HUES6 (cell line): ENCODE measurements at regions not wholly inside any gene's neighbourhood (a gene's known extent, or its start where the extent isn't known, plus 50 kb on each side); places are given as distances from the start of the nearest gene placed in this dataset.

Experiments
- H3K27ac ChIP-seq: 2 replicates; pipeline ENCODE4 v1.7.0; 2013; ENCODE audit warnings: low read depth, mild to moderate bottlenecking, low read length, inconsistent platforms
- H3K27me3 ChIP-seq: 2 replicates; pipeline ENCODE4 v1.6.1; 2013; ENCODE audit warnings: low read length; ENCODE audit not compliant: control insufficient read depth, insufficient read depth
- H3K36me3 ChIP-seq: 2 replicates; pipeline ENCODE4 v1.6.1; 2013; ENCODE audit warnings: low read length; ENCODE audit not compliant: control insufficient read depth, insufficient read depth
- H3K4me1 ChIP-seq: 2 replicates; pipeline ENCODE4 v1.6.1; 2013; ENCODE audit warnings: low read length; ENCODE audit not compliant: control insufficient read depth, insufficient read depth
- H3K4me3 ChIP-seq: 2 replicates; pipeline ENCODE4 v1.5.1; 2013; ENCODE audit warnings: low read depth, low read length
- H3K9ac ChIP-seq: one replicate; pipeline ENCODE4 v1.6.1; 2013; ENCODE audit warnings: mild to moderate bottlenecking, low read length
- H3K9me3 ChIP-seq: 2 replicates; pipeline ENCODE4 v1.6.1; 2013; ENCODE audit warnings: low read depth, low read length; ENCODE audit not compliant: control insufficient read depth, insufficient read depth

- peaks cover 11% of the 10 kb centered on the region; the same call in 1 of the 2 replicates for H3K4me1 ChIP-seq
- H3K9me3 ChIP-seq: no peaks in the 10 kb centered on the region
- no peak overlapping the region for H3K4me3 ChIP-seq
- no peaks in the 10 kb centered on the region for H3K27me3 ChIP-seq
- H3K27ac ChIP-seq: no peak overlapping the region
- H3K36me3 ChIP-seq: no peaks in the 10 kb centered on the region
- H3K9ac ChIP-seq: no peak overlapping the region
Measured at GRCh38 chr10:71038091-71038633, 149.8 kb upstream of the PCBD1 start.

- no peaks in the 10 kb centered on the region; the same call in 1 of the 2 replicates for H3K27me3 ChIP-seq
Measured at GRCh38 chr10:71038921-71039320, 150.6 kb upstream of the PCBD1 start.

GRCh38 chr10:71039551-71039950, 151.2 kb upstream of the PCBD1 start:
- no peaks in the 10 kb centered on the region for H3K9me3 ChIP-seq
- peaks cover 11% of the 10 kb centered on the region; the same call in 1 of the 2 replicates for H3K4me1 ChIP-seq
- no peaks in the 10 kb centered on the region; the same call in 1 of the 2 replicates for H3K27me3 ChIP-seq
- H3K27ac ChIP-seq: no peak overlapping the region
- H3K4me3 ChIP-seq: no peak overlapping the region
- H3K36me3 ChIP-seq: no peaks in the 10 kb centered on the region
- H3K9ac ChIP-seq: no peak overlapping the region

More at GRCh38 chr10:71038921-71039320, 150.6 kb upstream of the PCBD1 start:
- Histone ChIP-seq H3K27ac (no peak overlapping the region), H3K9ac (no peak overlapping the region), H3K36me3 (no peaks in the 10 kb centered on the region), H3K9me3 (no peaks in the 10 kb centered on the region), H3K4me3 (no peak overlapping the region), H3K4me1 (peaks cover 11% of the 10 kb centered on the region; the same call in 1 of the 2 replicates)

- Histone ChIP-seq H3K27ac (no peak overlapping the region), H3K9me3 (no peaks in the 10 kb centered on the region), H3K9ac (no peak overlapping the region), H3K36me3 (no peaks in the 10 kb centered on the region), H3K27me3 (no peaks in the 10 kb centered on the region; the same call in 1 of the 2 replicates), H3K4me1 (peaks cover 11% of the 10 kb centered on the region; the same call in 1 of the 2 replicates), H3K4me3 (no peak overlapping the region)
Measured at GRCh38 chr10:71040343-71040742, 152.0 kb upstream of the PCBD1 start.

- Histone ChIP-seq H3K4me3 (no peak overlapping the region), H3K36me3 (no peaks in the 10 kb centered on the region), H3K27me3 (no peaks in the 10 kb centered on the region; the same call in 1 of the 2 replicates), H3K4me1 (peaks cover 11% of the 10 kb centered on the region; the same call in 1 of the 2 replicates), H3K27ac (no peak overlapping the region), H3K9me3 (no peaks in the 10 kb centered on the region), H3K9ac (no peak overlapping the region)
Measured at GRCh38 chr10:71040846-71041605, 152.7 kb upstream of the PCBD1 start.

- Histone ChIP-seq H3K27ac (no peak overlapping the region), H3K9me3 (no peaks in the 10 kb centered on the region), H3K4me3 (no peak overlapping the region), H3K9ac (no peak overlapping the region), H3K36me3 (no peaks in the 10 kb centered on the region), H3K4me1 (peaks cover 11% of the 10 kb centered on the region; the same call in 1 of the 2 replicates), H3K27me3 (no peaks in the 10 kb centered on the region; the same call in 1 of the 2 replicates)
Measured at GRCh38 chr10:71042216-71042615, 153.9 kb upstream of the PCBD1 start.

- no peak overlapping the region for H3K9ac ChIP-seq
- no peak overlapping the region for H3K27ac ChIP-seq
- H3K4me1 ChIP-seq: peaks cover 11% of the 10 kb centered on the region; the same call in 1 of the 2 replicates
- H3K9me3 ChIP-seq: no peaks in the 10 kb centered on the region
- H3K27me3 ChIP-seq: no peaks in the 10 kb centered on the region; the same call in 1 of the 2 replicates
- no peaks in the 10 kb centered on the region for H3K36me3 ChIP-seq
- no peak overlapping the region for H3K4me3 ChIP-seq
Measured at GRCh38 chr10:71042699-71043098, 154.3 kb upstream of the PCBD1 start.

GRCh38 chr10:71043858-71044257, 155.5 kb upstream of the PCBD1 start:
- Histone ChIP-seq H3K4me1 (peaks cover 11% of the 10 kb centered on the region; the same call in 1 of the 2 replicates), H3K27me3 (no peaks in the 10 kb centered on the region; the same call in 1 of the 2 replicates), H3K9me3 (no peaks in the 10 kb centered on the region), H3K36me3 (no peaks in the 10 kb centered on the region), H3K27ac (no peak overlapping the region), H3K9ac (no peak overlapping the region), H3K4me3 (no peak overlapping the region)

- H3K4me3 ChIP-seq: no peak overlapping the region
- no peak overlapping the region for H3K9ac ChIP-seq
- no peaks in the 10 kb centered on the region for H3K9me3 ChIP-seq
- H3K27me3 ChIP-seq: no peaks in the 10 kb centered on the region; the same call in 1 of the 2 replicates
- H3K36me3 ChIP-seq: no peaks in the 10 kb centered on the region
- H3K27ac ChIP-seq: no peak overlapping the region
- peaks cover 11% of the 10 kb centered on the region; the same call in 1 of the 2 replicates for H3K4me1 ChIP-seq
Measured at GRCh38 chr10:71044720-71045119, 156.4 kb upstream of the PCBD1 start.

- peaks cover 11% of the 10 kb centered on the region; the same call in 1 of the 2 replicates for H3K4me1 ChIP-seq
- H3K9ac ChIP-seq: no peak overlapping the region
- H3K27me3 ChIP-seq: no peaks in the 10 kb centered on the region; the same call in 1 of the 2 replicates
- H3K4me3 ChIP-seq: no peak overlapping the region
- H3K27ac ChIP-seq: no peak overlapping the region
- no peaks in the 10 kb centered on the region for H3K9me3 ChIP-seq
- H3K36me3 ChIP-seq: no peaks in the 10 kb centered on the region
Measured at GRCh38 chr10:71045204-71045809, 156.9 kb upstream of the PCBD1 start.

- Histone ChIP-seq H3K36me3 (no peaks in the 10 kb centered on the region), H3K27ac (no peak overlapping the region), H3K9ac (no peak overlapping the region), H3K27me3 (no peaks in the 10 kb centered on the region; the same call in 1 of the 2 replicates), H3K9me3 (no peaks in the 10 kb centered on the region), H3K4me3 (no peak overlapping the region), H3K4me1 (peaks cover 9% of the 10 kb centered on the region; the same call in 1 of the 2 replicates)
Measured at GRCh38 chr10:71045936-71046335, 157.6 kb upstream of the PCBD1 start.
